Natural killer cell (primary cell): ENCODE measurements at regions not wholly inside any gene's neighbourhood (a gene's known extent, or its start where the extent isn't known, plus 50 kb on each side); places are given as distances from the start of the nearest gene placed in this dataset.

ENCODE experiments used
- ATAC-seq, 3 donors: fragments of 150-1000 bp in 2 of 3; fragments of 200-7000 bp in 1 of 3; cut with Tn5 transposase; 1 replicate in 1 of 3; 2 replicates in 2 of 3; pipeline ENCODE4 v1.10.0; 2021; ENCODE audit warnings: mild to moderate bottlenecking in 2 of 3, moderate library complexity in 2 of 3
- DNase-seq, 2 donors: peaks; one replicate each; pipeline versions ENCODE4 v3.0.0 to v3.0.0-alpha.2; 2013 to 2021; ENCODE audit warnings: mixed read lengths in 1 of 2
- H3K27ac ChIP-seq: one replicate; pipeline ENCODE4 v1.5.1; 2013; ENCODE audit warnings: mild to moderate bottlenecking, low read length
- H3K27me3 ChIP-seq: one replicate; pipeline ENCODE4 v1.6.1; 2013; ENCODE audit warnings: low read length; ENCODE audit not compliant: control insufficient read depth, insufficient read depth
- H3K36me3 ChIP-seq: one replicate; pipeline ENCODE4 v1.6.1; 2013; ENCODE audit warnings: low read length; ENCODE audit not compliant: control insufficient read depth, insufficient read depth
- H3K4me1 ChIP-seq: one replicate; pipeline ENCODE4 v1.6.1; 2013; ENCODE audit warnings: low read length; ENCODE audit not compliant: control insufficient read depth, insufficient read depth
- H3K4me3 ChIP-seq: one replicate; pipeline ENCODE4 v1.5.1; 2013; ENCODE audit warnings: low read length
- H3K9me3 ChIP-seq: one replicate; pipeline ENCODE4 v1.6.1; 2013; ENCODE audit warnings: low read length; ENCODE audit not compliant: control insufficient read depth, insufficient read depth
- H3K27ac Mint-ChIP-seq, 2 donors: one replicate each; pipeline ENCODE4 v1.8.0; 2022; ENCODE audit warnings: mild to moderate bottlenecking in 2 of 2, mixed read lengths in 2 of 2, moderate library complexity in 1 of 2
- H3K27me3 Mint-ChIP-seq, 2 donors: one replicate each; pipeline ENCODE4 v1.8.0; 2022; ENCODE audit warnings: low read depth in 2 of 2, mixed read lengths in 2 of 2
- H3K36me3 Mint-ChIP-seq: one replicate; pipeline ENCODE4 v1.8.0; 2022; ENCODE audit warnings: mixed read lengths
- H3K4me1 Mint-ChIP-seq, 2 donors: one replicate each; pipeline ENCODE4 v1.8.0; 2022; ENCODE audit warnings: mixed read lengths in 2 of 2
- H3K4me3 Mint-ChIP-seq: one replicate; pipeline ENCODE4 v1.8.0; 2022; ENCODE audit warnings: mild to moderate bottlenecking, moderate library complexity, mixed read lengths
- H3K9me3 Mint-ChIP-seq, 2 donors: one replicate each; pipeline ENCODE4 v1.8.0; 2022; ENCODE audit warnings: mixed read lengths in 2 of 2
- CTCF ChIP-seq: fragments of 200-600 bp; IDR thresholded peaks from one replicate; pipeline ENCODE4 v1.8.0; 2022; ENCODE audit warnings: antibody characterized with exemption
- WGBS: methylation state at CpG from one replicate; pipeline ENCODE4 v1.1.7; 2013; ENCODE audit warnings: missing lambda C conversion rate; ENCODE audit not compliant: insufficient coverage; 5-methylcytosine and 5-hydroxymethylcytosine counted together
- intact Hi-C: fragments of 100-400 bp; cut with micrococcal nuclease; formaldehyde crosslinking; loops from one replicate; pipeline ENCODE4 v1.14.2; 2022

GRCh38 chr5:178808886-178809285, 50.9 kb upstream of the ZNF354B start:
- Histone ChIP-seq H3K36me3 (no peaks in the 10 kb centered on the region), H3K4me3 (no peak overlapping the region), H3K27me3 (no peaks in the 10 kb centered on the region), H3K9me3 (no peaks in the 10 kb centered on the region), H3K27ac (no peak overlapping the region), H3K4me1 (no peaks in the 10 kb centered on the region)
- H3K27ac Mint-ChIP-seq, result no peak overlapping the region
- no peak overlapping the region for H3K4me3 Mint-ChIP-seq
- intact Hi-C loops, result no loop called here
- no peak for TF ChIP-seq CTCF
- no peaks in the 10 kb centered on the region for H3K36me3 Mint-ChIP-seq
- H3K27me3 Mint-ChIP-seq, result peaks cover 4 to 18% of the 10 kb centered on the region in 2 donors
- DNase-seq (no peak), ATAC-seq (no peak)
- no peaks in the 10 kb centered on the region for H3K4me1 Mint-ChIP-seq
- 67% methylated on average over 4 of the region's 5 CpGs for WGBS
- no peaks in the 10 kb centered on the region for H3K9me3 Mint-ChIP-seq

GRCh38 chr5:178801021-178801420, 58.7 kb upstream of the ZNF354B start:
- Histone ChIP-seq H3K27ac (no peak overlapping the region), H3K4me1 (no peaks in the 10 kb centered on the region), H3K27me3 (no peaks in the 10 kb centered on the region), H3K36me3 (no peaks in the 10 kb centered on the region), H3K4me3 (no peak overlapping the region), H3K9me3 (no peaks in the 10 kb centered on the region)
- Mint-ChIP-seq H3K36me3 (no peaks in the 10 kb centered on the region), H3K27me3 (peaks cover 0 to 6% of the 10 kb centered on the region in 2 donors), H3K9me3 (peaks cover 0 to 2% of the 10 kb centered on the region in 2 donors), H3K4me1 (no peaks in the 10 kb centered on the region), H3K4me3 (no peak overlapping the region), H3K27ac (no peak overlapping the region)
- TF ChIP-seq CTCF, result no peak
- 77% methylated on average over 5 of the region's 5 CpGs for WGBS
- ATAC-seq, result no peak
- DNase-seq, result no peak
- intact Hi-C loops, result no loop called here

- Mint-ChIP-seq H3K4me3 (no peak overlapping the region), H3K4me1 (no peaks in the 10 kb centered on the region), H3K27me3 (peaks cover 0 to 6% of the 10 kb centered on the region in 2 donors), H3K27ac (no peak overlapping the region), H3K9me3 (peaks cover 0 to 2% of the 10 kb centered on the region in 2 donors), H3K36me3 (no peaks in the 10 kb centered on the region)
- ATAC-seq (no peak), DNase-seq (no peak)
- 88% methylated on average over 19 of the region's 19 CpGs for WGBS
- intact Hi-C loops, result no loop called here
- H3K9me3 ChIP-seq, result no peaks in the 10 kb centered on the region
- H3K36me3 ChIP-seq, result no peaks in the 10 kb centered on the region
- TF ChIP-seq CTCF, result no peak
- no peak overlapping the region for H3K4me3 ChIP-seq
- no peaks in the 10 kb centered on the region for H3K27me3 ChIP-seq
- no peaks in the 10 kb centered on the region for H3K4me1 ChIP-seq
- H3K27ac ChIP-seq, result no peak overlapping the region
These were observed 62.0 kb upstream of the ZNF354B start for GRCh38 chr5:178797546-178798440.
